WTC11 (cell line): ENCODE measurements at regions not wholly inside any gene's neighbourhood (a gene's known extent, or its start where the extent isn't known, plus 50 kb on each side); places are given as distances from the start of the nearest gene placed in this dataset.

Source experiments
- CTCF ChIP-seq: fragments of 200-600 bp; IDR thresholded peaks from 2 replicates; pipeline ENCODE4 v1.8.0; 2022; ENCODE audit warnings: antibody characterized with exemption
- E2F1 ChIP-seq: sonication (generic); formaldehyde crosslinking; IDR thresholded peaks from 2 replicates; pipeline ENCODE4 v1.8.0; 2022; ENCODE audit warnings: mild to moderate bottlenecking, missing genetic modification reagents
- IRF2 ChIP-seq: sonication (generic); formaldehyde crosslinking; IDR thresholded peaks from 2 replicates; pipeline ENCODE4 v1.8.0; 2022; ENCODE audit warnings: low read depth, missing genetic modification reagents, borderline replicate concordance
- NFE2L1 ChIP-seq: sonication (generic); formaldehyde crosslinking; IDR thresholded peaks from 2 replicates; pipeline ENCODE4 v1.8.1; 2023; ENCODE audit warnings: missing genetic modification reagents
- SP1 ChIP-seq: sonication (generic); formaldehyde crosslinking; conservative IDR thresholded peaks from 2 replicates; pipeline ENCODE4 v1.8.1; 2022; ENCODE audit warnings: missing genetic modification reagents
- TCF7 ChIP-seq: sonication (generic); formaldehyde crosslinking; IDR thresholded peaks from 2 replicates; pipeline ENCODE4 v1.8.0; 2022; ENCODE audit warnings: mild to moderate bottlenecking, low read depth, missing genetic modification reagents, moderate library complexity
- ZNF263 ChIP-seq: sonication (generic); formaldehyde crosslinking; IDR thresholded peaks from 2 replicates; pipeline ENCODE4 v1.8.1; 2022; ENCODE audit warnings: low read depth, mild to moderate bottlenecking, moderate library complexity, missing genetic modification reagents
- ZNF423 ChIP-seq: fragments of 250-450 bp; sonication (Bioruptor Pico); IDR thresholded peaks from 2 replicates; pipeline ENCODE4 v2.1.2; 2022; ENCODE audit warnings: mild to moderate bottlenecking, moderate library complexity

- TF ChIP-seq CTCF = no peak
- TF ChIP-seq E2F1 (CRISPR knock-in tag) = no peak
- no peak for TF ChIP-seq ZNF263 (CRISPR knock-in tag)
- no peak for TF ChIP-seq NFE2L1 (CRISPR knock-in tag)
- TF ChIP-seq SP1 (CRISPR knock-in tag) = no peak
- TF ChIP-seq IRF2 (CRISPR knock-in tag) = no peak
- TF ChIP-seq TCF7 = no peak
- TF ChIP-seq ZNF423 = no peak
Measured at GRCh38 chr2:103252781-103253180, 490.9 kb downstream of the TMEM182 start.
